Mucosa of descending colon (tissue), 3 donors: ENCODE measurements at regions not wholly inside any gene's neighbourhood (a gene's known extent, or its start where the extent isn't known, plus 50 kb on each side); places are given as distances from the start of the nearest gene placed in this dataset.

Source experiments
- ATAC-seq: fragments of 200-7000 bp; cut with Tn5 transposase; one replicate; pipeline ENCODE4 v1.9.1; 2020; ENCODE audit warnings: mild to moderate bottlenecking, moderate library complexity
- DNase-seq, 3 donors: peaks; one replicate each; pipeline ENCODE4 v3.0.0-alpha.2; 2020
- H3K36me3 ChIP-seq: fragments of 200-600 bp; one replicate; pipeline ENCODE4 v1.8.0; 2021; ENCODE audit warnings: low read depth, mild to moderate bottlenecking
- H3K4me1 ChIP-seq: fragments of 200-600 bp; one replicate; pipeline ENCODE4 v1.8.0; 2021; ENCODE audit warnings: low read depth, mild to moderate bottlenecking
- H3K4me3 ChIP-seq: fragments of 200-600 bp; one replicate; pipeline ENCODE4 v1.8.0; 2021; ENCODE audit warnings: mild to moderate bottlenecking
- H3K9me3 ChIP-seq: fragments of 200-600 bp; one replicate; pipeline ENCODE4 v1.8.0; 2021; ENCODE audit warnings: mild to moderate bottlenecking
- CTCF ChIP-seq: fragments of 200-600 bp; IDR thresholded peaks from one replicate; pipeline ENCODE4 v1.8.0; 2022; ENCODE audit warnings: antibody characterized with exemption, mild to moderate bottlenecking
- intact Hi-C, 2 donors: fragments of 100-400 bp; cut with DNase I in 1 of 2; cut with micrococcal nuclease in 1 of 2; formaldehyde crosslinking; loops; one replicate each; pipeline versions ENCODE4 v1.11.0 to v1.11.1; 2022; cut with DNase I, micrococcal nuclease
- donor health status: DM: no; HTN: no; CAD: no; lungs with moderate emphysema.
- donor health status: DM: no; HTN: no; CAD: no.
- donor health status: DM: no; HTN: yes; CAD: no.

GRCh38 chr3:31189330-31189729, 294.9 kb upstream of the GADL1 start:
- intact Hi-C loops: no loop called here
- DNase-seq (no peak), ATAC-seq (no peak)
- no peak for TF ChIP-seq CTCF
- Histone ChIP-seq H3K36me3 (no peaks in the 10 kb centered on the region), H3K4me3 (no peak overlapping the region), H3K9me3 (no peaks in the 10 kb centered on the region), H3K4me1 (peaks cover 13% of the 10 kb centered on the region)

DNA sequence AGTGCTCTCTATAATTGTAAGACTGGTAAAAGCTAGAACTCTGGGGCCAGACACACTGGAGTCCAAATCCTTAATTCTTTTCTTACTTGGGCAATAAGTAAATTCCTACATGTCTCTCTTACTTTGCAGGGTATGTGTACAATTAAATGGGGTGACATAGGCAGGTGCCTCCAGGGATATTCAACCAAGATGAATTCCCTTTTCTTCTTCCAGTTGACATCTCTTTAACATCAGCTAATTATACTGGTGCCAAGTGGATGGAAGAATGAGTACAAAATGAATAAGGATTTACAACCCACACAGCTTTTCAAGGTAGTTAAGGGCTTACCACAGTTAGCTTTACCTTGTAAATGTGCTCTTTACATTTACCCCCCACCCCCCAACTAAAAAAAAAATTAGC, 295.5 kb upstream of the GADL1 start:
- TF ChIP-seq CTCF: no peak

DNA sequence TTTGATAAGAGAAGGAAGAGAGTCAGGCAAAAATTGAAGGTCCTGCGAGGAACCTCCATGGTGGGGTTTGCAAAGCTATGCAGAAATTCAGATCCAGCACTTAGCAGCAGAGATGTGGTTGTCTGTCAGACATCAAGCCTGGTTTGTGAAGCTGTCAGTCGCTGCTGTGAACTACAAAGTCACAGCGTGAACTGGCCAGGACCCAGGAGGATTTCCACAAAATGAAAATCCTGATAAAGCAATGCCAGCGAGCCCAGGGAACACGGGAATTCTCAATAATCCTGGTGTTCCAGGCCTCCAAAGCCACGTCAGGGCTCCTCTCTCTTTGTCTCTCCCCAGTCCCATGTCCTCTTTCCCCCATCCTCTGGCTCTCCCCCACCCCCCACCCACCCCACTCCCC, 296.9 kb upstream of the GADL1 start:
- ATAC-seq: no peak
- no peak for TF ChIP-seq CTCF

More for the DNA sequence above, 295.5 kb upstream of the GADL1 start:
- Histone ChIP-seq H3K4me3 (no peak overlapping the region), H3K36me3 (no peaks in the 10 kb centered on the region), H3K9me3 (no peaks in the 10 kb centered on the region), H3K4me1 (peaks cover 9% of the 10 kb centered on the region)
- ATAC-seq (no peak), DNase-seq (no peak)
- intact Hi-C loops: no loop called here

DNA sequence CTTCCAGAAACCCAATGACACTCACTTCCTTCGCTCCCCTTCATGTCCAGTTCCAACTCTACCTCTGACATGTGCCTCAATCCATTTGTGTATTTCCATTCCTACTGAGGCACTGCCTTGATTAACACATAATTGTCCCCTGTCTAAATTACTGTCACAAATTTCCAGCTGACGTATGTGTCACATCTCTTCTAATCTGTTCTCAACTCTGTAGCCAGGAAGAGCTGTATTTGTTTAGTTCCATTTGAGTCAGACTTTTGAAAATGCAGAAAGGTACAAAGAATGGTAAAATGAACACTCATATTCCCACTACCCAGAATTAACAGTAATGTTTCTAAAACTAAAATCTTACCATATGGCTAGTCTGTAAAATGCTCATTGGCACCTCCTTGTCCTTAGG, 299.0 kb upstream of the GADL1 start:
- Histone ChIP-seq H3K9me3 (no peaks in the 10 kb centered on the region), H3K4me3 (no peak overlapping the region), H3K36me3 (no peaks in the 10 kb centered on the region), H3K4me1 (peaks cover 3% of the 10 kb centered on the region)
- DNase-seq (no peak), ATAC-seq (no peak)
- TF ChIP-seq CTCF: no peak
- intact Hi-C loops: no loop called here

More for the DNA sequence above, 296.9 kb upstream of the GADL1 start:
- no peaks in the 10 kb centered on the region for H3K36me3 ChIP-seq
- no peaks in the 10 kb centered on the region for H3K9me3 ChIP-seq
- intact Hi-C loops: no loop called here
- H3K4me1 ChIP-seq: peaks cover 8% of the 10 kb centered on the region
- no peak for DNase-seq
- no peak overlapping the region for H3K4me3 ChIP-seq

DNA sequence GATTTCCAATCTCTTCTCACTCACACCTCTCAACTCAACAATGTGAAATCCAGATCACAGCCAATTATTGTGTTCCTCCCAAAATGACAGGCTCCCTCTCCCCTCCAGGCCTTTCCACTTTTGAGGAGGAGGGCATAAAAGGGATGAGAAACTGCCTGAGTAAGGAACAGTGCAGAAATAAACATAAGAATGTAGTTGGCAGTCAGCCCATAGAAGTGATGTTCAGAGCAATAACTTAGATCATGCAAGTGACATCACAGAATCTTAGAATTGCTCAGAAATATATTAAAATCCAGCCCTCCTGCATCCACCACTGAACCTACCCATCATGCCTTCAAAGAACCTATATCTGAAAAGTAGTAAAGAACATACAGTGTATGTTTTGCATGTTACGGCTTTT, 299.4 kb upstream of the GADL1 start:
- H3K9me3 ChIP-seq: no peaks in the 10 kb centered on the region
- no peaks in the 10 kb centered on the region for H3K36me3 ChIP-seq
- ATAC-seq: no peak
- intact Hi-C loops: no loop called here
- TF ChIP-seq CTCF: no peak
- DNase-seq: no peak
- H3K4me3 ChIP-seq: no peak overlapping the region
- H3K4me1 ChIP-seq: peaks cover 4% of the 10 kb centered on the region

DNA sequence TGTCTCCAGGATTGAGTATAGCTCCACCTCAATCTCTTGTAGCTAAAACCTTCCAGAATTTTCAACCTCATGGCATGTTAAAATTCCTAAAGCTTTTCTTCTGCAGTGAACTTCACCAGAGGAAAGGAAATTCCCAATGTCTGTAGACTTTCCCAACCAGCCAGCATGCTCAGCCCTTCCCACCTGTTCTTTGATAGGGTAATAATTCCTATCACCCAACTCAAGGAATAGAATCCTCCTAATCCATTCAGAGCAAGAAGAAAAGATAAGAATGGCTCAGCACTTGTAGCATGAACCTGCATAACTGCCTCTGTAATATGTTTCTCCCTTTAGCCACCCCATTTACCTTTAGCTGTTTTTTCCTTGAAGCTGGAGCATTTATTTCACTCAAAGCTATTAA, 301.8 kb upstream of the GADL1 start:
- TF ChIP-seq CTCF: no peak
- ATAC-seq: no peak
- intact Hi-C loops: no loop called here
- no peak overlapping the region for H3K4me3 ChIP-seq
- peaks cover 4% of the 10 kb centered on the region for H3K4me1 ChIP-seq
- H3K36me3 ChIP-seq: no peaks in the 10 kb centered on the region
- DNase-seq: no peak
- H3K9me3 ChIP-seq: no peaks in the 10 kb centered on the region
